ENCODE measurements at regions not wholly inside any gene's neighbourhood (a gene's known extent, or its start where the extent isn't known, plus 50 kb on each side); places are given as distances from the start of the nearest gene placed in this dataset.

GRCh38 chr10:105391670-105392351, 750.7 kb downstream of the SORCS3 start:
- Histone ChIP-seq H3K27me3 (ENCODE audit: insufficient read depth in 3 of 3, low read length in 2 of 3) (no peaks in the 10 kb centered on the region), H3K4me3 (no peak overlapping the region), H3K9me3 (no peaks in the 10 kb centered on the region), H3K36me3 (ENCODE audit: insufficient read depth in 1 of 2, low read depth in 1 of 2) (no peaks in the 10 kb centered on the region), H3K4me1 (no peaks in the 10 kb centered on the region), H3K27ac (no peak overlapping the region)
- ATAC-seq (no peak), DNase-seq (no peak)
- TF ChIP-seq CTCF (IDR thresholded peaks at IDR 0.05): no peak
- 71 to 76% (median 75%) methylated on average over 12 of the region's 12 CpGs for WGBS, 3 donors
- intact Hi-C loops (cut with DNase I): no loop called here

- H3K4me1 ChIP-seq: no peaks in the 10 kb centered on the region
- no peaks in the 10 kb centered on the region for H3K36me3 ChIP-seq (ENCODE audit: insufficient read depth in 1 of 2, low read depth in 1 of 2)
- no peaks in the 10 kb centered on the region for H3K27me3 ChIP-seq (ENCODE audit: insufficient read depth in 3 of 3, low read length in 2 of 3)
- intact Hi-C loops (cut with DNase I): no loop called here
- H3K9me3 ChIP-seq: no peaks in the 10 kb centered on the region
- TF ChIP-seq CTCF (IDR thresholded peaks at IDR 0.05): no peak
- ATAC-seq (no peak), DNase-seq (no peak)
- no peak overlapping the region for H3K27ac ChIP-seq
- WGBS, 3 donors: 80 to 89% (median 85%) methylated on average over 3 of the region's 3 CpGs
- H3K4me3 ChIP-seq: no peak overlapping the region
Measured at GRCh38 chr10:105387971-105388370, 746.9 kb downstream of the SORCS3 start.

GRCh38 chr10:105383978-105384377, 742.9 kb downstream of the SORCS3 start:
- no peaks in the 10 kb centered on the region for H3K27me3 ChIP-seq (ENCODE audit: insufficient read depth in 3 of 3, low read length in 2 of 3)
- no peaks in the 10 kb centered on the region for H3K36me3 ChIP-seq (ENCODE audit: insufficient read depth in 1 of 2, low read depth in 1 of 2)
- no peaks in the 10 kb centered on the region for H3K9me3 ChIP-seq
- H3K27ac ChIP-seq: no peak overlapping the region
- H3K4me1 ChIP-seq: no peaks in the 10 kb centered on the region
- ATAC-seq (no peak), DNase-seq (no peak)
- no peak for TF ChIP-seq CTCF (IDR thresholded peaks at IDR 0.05)
- intact Hi-C loops (cut with DNase I): no loop called here
- no peak overlapping the region for H3K4me3 ChIP-seq

GRCh38 chr10:105370692-105371091, 729.6 kb downstream of the SORCS3 start:
- Histone ChIP-seq H3K27ac (no peak overlapping the region), H3K4me3 (no peak overlapping the region), H3K36me3 (ENCODE audit: insufficient read depth in 1 of 2, low read depth in 1 of 2) (no peaks in the 10 kb centered on the region), H3K27me3 (ENCODE audit: insufficient read depth in 3 of 3, low read length in 2 of 3) (no peaks in the 10 kb centered on the region), H3K4me1 (no peaks in the 10 kb centered on the region), H3K9me3 (no peaks in the 10 kb centered on the region)
- DNase-seq: no peak
- 54 to 71% (median 67%) methylated on average over 5 of the region's 5 CpGs for WGBS, 3 donors
- TF ChIP-seq CTCF (IDR thresholded peaks at IDR 0.05): no peak
- no peak for ATAC-seq
- intact Hi-C loops (cut with DNase I): no loop called here

- Histone ChIP-seq H3K9me3 (no peaks in the 10 kb centered on the region), H3K27ac (no peak overlapping the region), H3K4me1 (no peaks in the 10 kb centered on the region), H3K27me3 (ENCODE audit: insufficient read depth in 3 of 3, low read length in 2 of 3) (no peaks in the 10 kb centered on the region), H3K36me3 (ENCODE audit: insufficient read depth in 1 of 2, low read depth in 1 of 2) (no peaks in the 10 kb centered on the region), H3K4me3 (no peak overlapping the region)
- no peak for ATAC-seq
- intact Hi-C loops (cut with DNase I): no loop called here
- 83 to 89% (median 84%) methylated on average over 3 of the region's 3 CpGs for WGBS, 3 donors
- no peak for DNase-seq
- no peak for TF ChIP-seq CTCF (IDR thresholded peaks at IDR 0.05)
Measured at GRCh38 chr10:105359708-105360107, 718.6 kb downstream of the SORCS3 start.

All from psoas muscle (tissue), 7 donors.